HEK293 (cell line): ENCODE measurements at regions not wholly inside any gene's neighbourhood (a gene's known extent, or its start where the extent isn't known, plus 50 kb on each side); places are given as distances from the start of the nearest gene placed in this dataset.

Experiments
- CTCF ChIA-PET: fragments of 350-600 bp; formaldehyde crosslinking; extraction: SDS; loops from one replicate; lab custom pipeline; 2021; ENCODE audit warnings: antibody characterized with exemption; lab: Yijun Ruan, JAX
- POLR2A ChIA-PET: fragments of 300-600 bp; formaldehyde crosslinking; extraction: SDS; loops from one replicate; lab custom pipeline; 2020; ENCODE audit warnings: antibody characterized with exemption, inconsistent platforms; lab: Yijun Ruan, JAX
- H3K27ac ChIP-seq: fragments of 200-500 bp; sonication (Bioruptor generic); 2 replicates; pipeline ENCODE4 v1.5.1; 2014; ENCODE audit warnings: low read depth, low read length, control low read depth, inconsistent platforms; ENCODE audit errors: extremely low read depth
- H3K36me3 ChIP-seq, 2 experiments: fragments of 200-500 bp in 1 of 2; sonication (Bioruptor generic) in 1 of 2; 1 replicate in 1 of 2; 2 replicates in 1 of 2; pipeline ENCODE4 v1.5.1; 2014 to 2017; ENCODE audit warnings: inconsistent platforms in 2 of 2, low read length in 2 of 2; ENCODE audit not compliant: control insufficient read depth in 2 of 2, insufficient read depth in 1 of 2
- H3K4me1 ChIP-seq: fragments of 200-500 bp; sonication (Bioruptor generic); 2 replicates; pipeline ENCODE4 v1.5.1; 2014; ENCODE audit warnings: mild to moderate bottlenecking, low read length, inconsistent platforms; ENCODE audit not compliant: control insufficient read depth, insufficient read depth
- H3K4me3 ChIP-seq: 2 replicates; pipeline ENCODE4 v1.5.1; 2011; ENCODE audit warnings: low read depth, mild to moderate bottlenecking, control low read depth, low read length, moderate library complexity
- H3K9me3 ChIP-seq: fragments of 200-500 bp; sonication (Bioruptor generic); 2 replicates; pipeline ENCODE4 v1.5.1; 2014; ENCODE audit warnings: low read depth, low read length, inconsistent platforms; ENCODE audit not compliant: control insufficient read depth, insufficient read depth
- INSM2 ChIP-seq: fragments of 450-650 bp; formaldehyde crosslinking; IDR thresholded peaks from 2 replicates; pipeline ENCODE4 v1.5.1; 2016; ENCODE audit warnings: missing biosample characterization, missing genetic modification characterization
- KLF1 ChIP-seq: fragments of 450-650 bp; formaldehyde crosslinking; IDR thresholded peaks from 2 replicates; pipeline ENCODE4 v1.5.1; 2016; ENCODE audit warnings: missing biosample characterization, missing genetic modification characterization
- KLF10 ChIP-seq: fragments of 450-650 bp; IDR thresholded peaks from 2 replicates; pipeline ENCODE4 v1.5.1; 2018; ENCODE audit warnings: missing biosample characterization, mild to moderate bottlenecking, missing genetic modification characterization
- PRDM2 ChIP-seq: fragments of 450-650 bp; formaldehyde crosslinking; IDR thresholded peaks from 2 replicates; pipeline ENCODE4 v1.5.1; 2016; ENCODE audit warnings: missing biosample characterization, missing genetic modification characterization, borderline replicate concordance
- SCRT1 ChIP-seq: fragments of 450-650 bp; formaldehyde crosslinking; IDR thresholded peaks from 2 replicates; pipeline ENCODE4 v1.5.1; 2016; ENCODE audit warnings: missing biosample characterization, missing genetic modification characterization, borderline replicate concordance
- ZNF169 ChIP-seq: fragments of 450-650 bp; formaldehyde crosslinking; IDR thresholded peaks from 2 replicates; pipeline ENCODE4 v1.5.1; 2016; ENCODE audit warnings: missing biosample characterization, missing genetic modification characterization
- ZNF19 ChIP-seq: fragments of 450-650 bp; formaldehyde crosslinking; IDR thresholded peaks from 2 replicates; pipeline ENCODE4; 2016; ENCODE audit warnings: missing biosample characterization, missing genetic modification characterization, low read depth
- ZNF223 ChIP-seq: fragments of 450-650 bp; formaldehyde crosslinking; IDR thresholded peaks from 2 replicates; pipeline ENCODE4 v1.5.1; 2016; ENCODE audit warnings: missing biosample characterization, missing genetic modification characterization
- ZNF529 ChIP-seq: fragments of 450-650 bp; formaldehyde crosslinking; IDR thresholded peaks from 2 replicates; pipeline ENCODE4 v1.5.1; 2017; ENCODE audit warnings: missing genetic modification characterization, missing biosample characterization; ENCODE audit not compliant: insufficient replicate concordance
- ZNF571 ChIP-seq: fragments of 450-650 bp; formaldehyde crosslinking; IDR thresholded peaks from 2 replicates; pipeline ENCODE4 v1.5.0; 2017; ENCODE audit warnings: missing biosample characterization, missing genetic modification characterization
- ZNF596 ChIP-seq: fragments of 450-650 bp; IDR thresholded peaks from 2 replicates; pipeline ENCODE4 v1.5.0; 2018; ENCODE audit warnings: missing biosample characterization, mild to moderate bottlenecking, missing genetic modification characterization, moderate library complexity
- ZNF610 ChIP-seq: fragments of 450-650 bp; formaldehyde crosslinking; IDR thresholded peaks from 2 replicates; pipeline ENCODE4 v1.5.1; 2016; ENCODE audit warnings: missing biosample characterization, missing genetic modification characterization, borderline replicate concordance
- ZNF624 ChIP-seq: fragments of 450-650 bp; formaldehyde crosslinking; IDR thresholded peaks from 2 replicates; pipeline ENCODE4 v1.5.1; 2017; ENCODE audit warnings: missing biosample characterization, missing genetic modification characterization
- ZNF626 ChIP-seq: fragments of 450-650 bp; sonication (Bioruptor Pico); formaldehyde crosslinking; IDR thresholded peaks from 2 replicates; pipeline ENCODE4 v1.5.1; 2018; ENCODE audit warnings: missing biosample characterization, missing genetic modification characterization, inconsistent platforms
- ZNF660 ChIP-seq: fragments of 450-650 bp; IDR thresholded peaks from 2 replicates; pipeline ENCODE4 v1.5.1; 2018; ENCODE audit warnings: missing biosample characterization, mild to moderate bottlenecking, missing genetic modification characterization
- ZNF664 ChIP-seq: fragments of 450-650 bp; formaldehyde crosslinking; IDR thresholded peaks from 2 replicates; pipeline ENCODE4 v1.5.1; 2016; ENCODE audit warnings: missing biosample characterization, missing genetic modification characterization
- TF ChIP-seq, protein P1 (sequence below): fragments of 450-650 bp; formaldehyde crosslinking; IDR thresholded peaks from 2 replicates; pipeline ENCODE4 v1.5.1; 2016; ENCODE audit warnings: missing biosample characterization, missing genetic modification characterization

DNA sequence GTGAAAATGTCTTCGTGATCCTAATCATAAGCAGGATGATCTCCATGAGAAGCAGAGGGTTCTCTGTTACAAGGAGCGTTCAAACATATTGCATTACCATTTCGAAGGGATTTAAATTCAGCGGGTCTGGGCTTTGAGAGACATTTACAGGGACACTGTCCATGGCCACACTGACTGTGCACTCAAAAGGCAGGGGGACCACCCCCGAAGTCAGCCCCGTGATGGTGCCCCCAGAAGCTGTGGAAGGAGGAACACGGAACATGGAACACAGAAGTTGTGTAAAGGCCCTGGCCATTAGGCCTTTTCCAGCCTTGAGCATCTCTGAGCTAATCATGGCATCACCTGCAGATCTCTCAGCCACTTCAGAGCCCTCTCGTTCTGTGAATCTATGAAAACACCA lies 268.4 kb upstream of the MYT1L start:
- CTCF ChIA-PET, result no interaction called here

More for the DNA sequence above, 268.4 kb upstream of the MYT1L start:
- TF ChIP-seq ZNF660 (tag by site-specific recombination) (no peak), ZNF610 (tag by site-specific recombination) (no peak), ZNF664 (tag by site-specific recombination) (no peak), SCRT1 (tag by site-specific recombination) (no peak), KLF1 (tag by site-specific recombination) (no peak), PRDM2 (tag by site-specific recombination) (no peak), ZNF169 (tag by site-specific recombination) (no peak), ZNF529 (no peak), KLF10 (tag by site-specific recombination) (no peak), ZNF626 (tag by site-specific recombination) (no peak), ZNF223 (no peak), INSM2 (tag by site-specific recombination) (no peak), ZNF571 (tag by site-specific recombination) (no peak), ZNF596 (no peak), ZNF624 (tag by site-specific recombination) (no peak), ZNF19 (tag by site-specific recombination) (no peak)
- TF ChIP-seq, protein P1, sequence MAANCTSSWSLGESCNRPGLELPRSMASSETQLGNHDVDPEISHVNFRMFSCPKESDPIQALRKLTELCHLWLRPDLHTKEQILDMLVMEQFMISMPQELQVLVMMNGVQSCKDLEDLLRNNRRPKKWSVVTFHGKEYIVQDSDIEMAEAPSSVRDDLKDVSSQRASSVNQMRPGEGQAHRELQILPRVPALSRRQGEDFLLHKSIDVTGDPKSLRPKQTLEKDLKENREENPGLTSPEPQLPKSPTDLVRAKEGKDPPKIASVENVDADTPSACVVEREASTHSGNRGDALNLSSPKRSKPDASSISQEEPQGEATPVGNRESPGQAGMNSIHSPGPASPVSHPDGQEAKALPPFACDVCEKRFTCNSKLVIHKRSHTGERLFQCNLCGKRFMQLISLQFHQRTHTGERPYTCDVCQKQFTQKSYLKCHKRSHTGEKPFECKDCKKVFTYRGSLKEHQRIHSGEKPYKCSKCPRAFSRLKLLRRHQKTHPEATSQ (tag by site-specific recombination), result no peak
- no peak overlapping the region for H3K4me3 ChIP-seq
- no peaks in the 10 kb centered on the region for H3K4me1 ChIP-seq
- no peak overlapping the region for H3K27ac ChIP-seq
- no peaks in the 10 kb centered on the region for H3K9me3 ChIP-seq
- H3K36me3 ChIP-seq, result no peaks in the 10 kb centered on the region
- POLR2A ChIA-PET, result no interaction called here
